ENCODE measurements at regions not wholly inside any gene's neighbourhood (a gene's known extent, or its start where the extent isn't known, plus 50 kb on each side); places are given as distances from the start of the nearest gene placed in this dataset.

- DNase-seq, result no peak
These were observed 580.8 kb downstream of the CCDC171 start for GRCh38 chr9:16133556-16134227.

GRCh38 chr9:16134351-16134750 is 581.5 kb downstream of the CCDC171 start:
- no peak for DNase-seq

GRCh38 chr9:16135968-16136367 is 583.1 kb downstream of the CCDC171 start:
- no peak for DNase-seq

- DNase-seq, result no peak
These were observed 583.6 kb downstream of the CCDC171 start for GRCh38 chr9:16136451-16136850.

- no peak for DNase-seq
These were observed 584.1 kb downstream of the CCDC171 start for GRCh38 chr9:16136961-16137360.

GRCh38 chr9:16138561-16139491 is 586.0 kb downstream of the CCDC171 start:
- DNase-seq, result no peak

- no peak for DNase-seq
These were observed 586.9 kb downstream of the CCDC171 start for GRCh38 chr9:16139774-16140173.

- no peak for DNase-seq
These were observed 590.5 kb downstream of the CCDC171 start for GRCh38 chr9:16143310-16143709.

GRCh38 chr9:16143947-16144890 is 591.4 kb downstream of the CCDC171 start:
- no peak for DNase-seq

- no peak for DNase-seq
These were observed 592.5 kb downstream of the CCDC171 start for GRCh38 chr9:16145196-16145950.

- DNase-seq, result no peak
These were observed 594.9 kb downstream of the CCDC171 start for GRCh38 chr9:16147726-16148125.

- DNase-seq, result no peak
These were observed 597.7 kb downstream of the CCDC171 start for GRCh38 chr9:16150501-16150900.

- no peak for DNase-seq
These were observed 598.3 kb downstream of the CCDC171 start for GRCh38 chr9:16150938-16151650.

GRCh38 chr9:16152276-16153101 is 599.6 kb downstream of the CCDC171 start:
- no peak for DNase-seq

GRCh38 chr9:16153221-16153620 is 600.4 kb downstream of the CCDC171 start:
- DNase-seq, result no peak

GRCh38 chr9:16153741-16154140 is 600.9 kb downstream of the CCDC171 start:
- no peak for DNase-seq

- no peak for DNase-seq
These were observed 601.8 kb downstream of the CCDC171 start for GRCh38 chr9:16154521-16155078.

- DNase-seq, result no peak
These were observed 603.0 kb downstream of the CCDC171 start for GRCh38 chr9:16155878-16156277.

- no peak for DNase-seq
These were observed 604.4 kb downstream of the CCDC171 start for GRCh38 chr9:16157216-16157615.

- no peak for DNase-seq
These were observed 604.8 kb downstream of the CCDC171 start for GRCh38 chr9:16157651-16158050.
